GM23338 (cell line): ENCODE measurements at regions not wholly inside any gene's neighbourhood (a gene's known extent, or its start where the extent isn't known, plus 50 kb on each side); places are given as distances from the start of the nearest gene placed in this dataset.

ENCODE experiments used
- ATAC-seq: fragments of 200-7000 bp; cut with Tn5 transposase; 3 replicates; pipeline ENCODE4 v1.9.1; 2020
- DNase-seq: peaks from one replicate; pipeline ENCODE4 v3.0.0-alpha.2; 2015; ENCODE audit warnings: low spot score
- H2AFZ ChIP-seq: fragments of 200-600 bp; sonication (generic); 2 replicates; pipeline ENCODE4 v1.8.0; 2016; ENCODE audit warnings: antibody characterized with exemption, mild to moderate bottlenecking, moderate library complexity
- H3F3A ChIP-seq: fragments of 200-600 bp; sonication (generic); replicated peaks from 2 replicates; pipeline ENCODE4 v1.8.0; 2017; ENCODE audit warnings: antibody characterized with exemption, mixed run types, low read depth
- H3K27ac ChIP-seq: fragments of 200-600 bp; sonication (generic); 2 replicates; pipeline ENCODE4 v1.6.1; 2016; ENCODE audit warnings: low read depth
- H3K27me3 ChIP-seq: fragments of 200-600 bp; sonication (generic); 2 replicates; pipeline ENCODE4 v1.8.0; 2016; ENCODE audit warnings: mild to moderate bottlenecking, mixed run types, moderate library complexity; ENCODE audit not compliant: insufficient read depth
- H3K36me3 ChIP-seq: fragments of 200-600 bp; sonication (generic); 2 replicates; pipeline ENCODE4 v1.8.0; 2016; ENCODE audit warnings: mild to moderate bottlenecking; ENCODE audit not compliant: insufficient read depth
- H3K4me1 ChIP-seq: fragments of 200-600 bp; sonication (generic); 2 replicates; pipeline ENCODE4 v1.8.0; 2016; ENCODE audit warnings: mild to moderate bottlenecking, moderate library complexity; ENCODE audit not compliant: insufficient read depth
- H3K4me2 ChIP-seq: fragments of 200-600 bp; sonication (generic); 2 replicates; pipeline ENCODE4 v1.7.1; 2017; ENCODE audit warnings: mixed run types
- H3K4me3 ChIP-seq: fragments of 200-600 bp; sonication (generic); 2 replicates; pipeline ENCODE4 v1.6.1; 2016; ENCODE audit warnings: mixed run types
- H3K79me2 ChIP-seq: fragments of 200-600 bp; sonication (generic); replicated peaks from 2 replicates; pipeline ENCODE4 v1.8.0; 2017; ENCODE audit warnings: mild to moderate bottlenecking; ENCODE audit not compliant: insufficient read depth
- H3K9me2 ChIP-seq: fragments of 200-600 bp; sonication (generic); 2 replicates; pipeline ENCODE4 v1.8.0; 2017; ENCODE audit not compliant: insufficient read depth
- H4K20me1 ChIP-seq: fragments of 200-600 bp; sonication (generic); replicated peaks from 2 replicates; pipeline ENCODE4 v1.8.0; 2017; ENCODE audit warnings: mild to moderate bottlenecking; ENCODE audit not compliant: insufficient read depth
- H3K27ac Mint-ChIP-seq: 2 replicates; pipeline ENCODE4 v1.8.0; 2020; ENCODE audit warnings: inconsistent platforms, mild to moderate bottlenecking, moderate library complexity, mixed read lengths
- H3K27me3 Mint-ChIP-seq: 3 replicates; pipeline ENCODE4 v1.8.0; 2022; ENCODE audit warnings: low read depth, mild to moderate bottlenecking, moderate library complexity, mixed read lengths, inconsistent platforms; ENCODE audit not compliant: insufficient read depth, poor library complexity
- H3K36me3 Mint-ChIP-seq: 3 replicates; pipeline ENCODE4 v1.8.0; 2021; ENCODE audit warnings: low read depth, mild to moderate bottlenecking, inconsistent platforms, moderate library complexity, mixed read lengths
- H3K4me1 Mint-ChIP-seq: 3 replicates; pipeline ENCODE4 v1.8.0; 2020; ENCODE audit warnings: mild to moderate bottlenecking, inconsistent platforms, mixed read lengths
- H3K4me3 Mint-ChIP-seq: 3 replicates; pipeline ENCODE4 v1.8.0; 2021; ENCODE audit warnings: moderate library complexity, mild to moderate bottlenecking, inconsistent platforms, mixed read lengths
- H3K9me3 Mint-ChIP-seq: 3 replicates; pipeline ENCODE4 v1.8.0; 2020; ENCODE audit warnings: moderate library complexity, mild to moderate bottlenecking, inconsistent platforms, mixed read lengths
- CREB1 ChIP-seq: fragments of 250-450 bp; sonication (Bioruptor Pico); IDR thresholded peaks from 2 replicates; pipeline ENCODE4 v1.5.0; 2020; ENCODE audit warnings: low read depth, mild to moderate bottlenecking, moderate library complexity
- EZH2 ChIP-seq: fragments of 200-600 bp; sonication (generic); IDR thresholded peaks from one replicate; pipeline ENCODE4 v1.8.0; 2017; ENCODE audit warnings: antibody characterized with exemption, mild to moderate bottlenecking, low read depth; ENCODE audit not compliant: unreplicated experiment
- EZH2phosphoT487 ChIP-seq: fragments of 200-600 bp; sonication (generic); IDR thresholded peaks from one replicate; pipeline ENCODE4 v1.8.1; 2018; ENCODE audit warnings: antibody characterized with exemption; ENCODE audit not compliant: unreplicated experiment
- JUNB ChIP-seq: IDR thresholded peaks from one replicate; pipeline ENCODE4 v1.6.1; 2016; ENCODE audit warnings: antibody characterized with exemption; ENCODE audit not compliant: unreplicated experiment
- NANOG ChIP-seq: IDR thresholded peaks from 2 replicates; pipeline ENCODE4 v1.6.1; 2016; ENCODE audit warnings: antibody characterized with exemption, borderline replicate concordance
- POLR2AphosphoS5 ChIP-seq: IDR thresholded peaks from 2 replicates; pipeline ENCODE4 v1.6.1; 2016; ENCODE audit warnings: antibody characterized with exemption, low read depth
- STAT1 ChIP-seq: IDR thresholded peaks from one replicate; pipeline ENCODE4 v1.6.1; 2016; ENCODE audit warnings: antibody characterized with exemption; ENCODE audit not compliant: unreplicated experiment
- ZNF114 ChIP-seq: fragments of 250-450 bp; sonication (Bioruptor Pico); IDR thresholded peaks from 2 replicates; pipeline ENCODE4 v1.5.0; 2020; ENCODE audit warnings: mild to moderate bottlenecking, moderate library complexity
- ZNF331 ChIP-seq: fragments of 250-450 bp; sonication (Bioruptor Pico); IDR thresholded peaks from 2 replicates; pipeline ENCODE4 v1.5.0; 2020; ENCODE audit warnings: low read depth, mild to moderate bottlenecking, moderate library complexity
- TF ChIP-seq, protein P1 (sequence below): IDR thresholded peaks from one replicate; pipeline ENCODE4 v1.6.1; 2018; ENCODE audit warnings: antibody characterized with exemption; ENCODE audit not compliant: unreplicated experiment
- TF ChIP-seq, protein P2 (sequence below), 2 experiments: fragments of 200-600 bp in 1 of 2; sonication (generic) in 1 of 2; conservative IDR thresholded peaks; 2 replicates each; pipeline versions ENCODE4 v1.5.1 to v1.6.1; 2016 to 2017; ENCODE audit warnings: antibody characterized with exemption in 2 of 2, low read depth in 2 of 2, mild to moderate bottlenecking in 2 of 2, moderate library complexity in 1 of 2
- TF ChIP-seq, protein P3 (sequence below): IDR thresholded peaks from 2 replicates; pipeline ENCODE4 v1.6.1; 2016; ENCODE audit warnings: antibody characterized with exemption
- TF ChIP-seq, protein P4 (sequence below): fragments of 250-450 bp; sonication (Bioruptor Pico); IDR thresholded peaks from 2 replicates; pipeline ENCODE4 v1.5.0; 2020; ENCODE audit warnings: mild to moderate bottlenecking, moderate library complexity

DNA sequence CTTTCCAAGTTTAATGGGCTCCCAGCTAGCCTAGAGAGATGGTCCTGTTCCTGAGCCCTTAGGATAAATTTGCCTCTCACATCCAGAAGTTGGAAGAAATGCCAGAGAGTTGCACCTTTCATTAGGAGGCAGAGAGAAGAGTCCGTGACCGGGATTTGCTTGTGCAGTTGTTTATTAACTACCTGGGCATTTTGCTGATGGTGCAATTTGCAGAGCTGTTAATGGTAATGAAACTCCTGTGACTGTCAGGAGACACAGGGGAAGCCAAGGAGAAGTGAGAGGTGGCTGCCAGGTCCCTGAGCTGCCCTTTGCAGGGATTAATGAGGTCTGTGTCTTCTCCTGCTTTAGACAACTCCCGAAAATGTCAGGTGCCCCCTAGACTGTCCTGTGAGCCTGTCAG, 69.1 kb upstream of the B3GAT1 start:
- no peak overlapping the region for H2AFZ ChIP-seq
- no peak for ATAC-seq
- H3K27me3 ChIP-seq = no peaks in the 10 kb centered on the region
- no peak for TF ChIP-seq ZNF114
- TF ChIP-seq, protein P1, sequence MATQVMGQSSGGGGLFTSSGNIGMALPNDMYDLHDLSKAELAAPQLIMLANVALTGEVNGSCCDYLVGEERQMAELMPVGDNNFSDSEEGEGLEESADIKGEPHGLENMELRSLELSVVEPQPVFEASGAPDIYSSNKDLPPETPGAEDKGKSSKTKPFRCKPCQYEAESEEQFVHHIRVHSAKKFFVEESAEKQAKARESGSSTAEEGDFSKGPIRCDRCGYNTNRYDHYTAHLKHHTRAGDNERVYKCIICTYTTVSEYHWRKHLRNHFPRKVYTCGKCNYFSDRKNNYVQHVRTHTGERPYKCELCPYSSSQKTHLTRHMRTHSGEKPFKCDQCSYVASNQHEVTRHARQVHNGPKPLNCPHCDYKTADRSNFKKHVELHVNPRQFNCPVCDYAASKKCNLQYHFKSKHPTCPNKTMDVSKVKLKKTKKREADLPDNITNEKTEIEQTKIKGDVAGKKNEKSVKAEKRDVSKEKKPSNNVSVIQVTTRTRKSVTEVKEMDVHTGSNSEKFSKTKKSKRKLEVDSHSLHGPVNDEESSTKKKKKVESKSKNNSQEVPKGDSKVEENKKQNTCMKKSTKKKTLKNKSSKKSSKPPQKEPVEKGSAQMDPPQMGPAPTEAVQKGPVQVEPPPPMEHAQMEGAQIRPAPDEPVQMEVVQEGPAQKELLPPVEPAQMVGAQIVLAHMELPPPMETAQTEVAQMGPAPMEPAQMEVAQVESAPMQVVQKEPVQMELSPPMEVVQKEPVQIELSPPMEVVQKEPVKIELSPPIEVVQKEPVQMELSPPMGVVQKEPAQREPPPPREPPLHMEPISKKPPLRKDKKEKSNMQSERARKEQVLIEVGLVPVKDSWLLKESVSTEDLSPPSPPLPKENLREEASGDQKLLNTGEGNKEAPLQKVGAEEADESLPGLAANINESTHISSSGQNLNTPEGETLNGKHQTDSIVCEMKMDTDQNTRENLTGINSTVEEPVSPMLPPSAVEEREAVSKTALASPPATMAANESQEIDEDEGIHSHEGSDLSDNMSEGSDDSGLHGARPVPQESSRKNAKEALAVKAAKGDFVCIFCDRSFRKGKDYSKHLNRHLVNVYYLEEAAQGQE = no peak
- no peak for TF ChIP-seq EZH2
- no peak for TF ChIP-seq POLR2AphosphoS5
- TF ChIP-seq, protein P2, sequence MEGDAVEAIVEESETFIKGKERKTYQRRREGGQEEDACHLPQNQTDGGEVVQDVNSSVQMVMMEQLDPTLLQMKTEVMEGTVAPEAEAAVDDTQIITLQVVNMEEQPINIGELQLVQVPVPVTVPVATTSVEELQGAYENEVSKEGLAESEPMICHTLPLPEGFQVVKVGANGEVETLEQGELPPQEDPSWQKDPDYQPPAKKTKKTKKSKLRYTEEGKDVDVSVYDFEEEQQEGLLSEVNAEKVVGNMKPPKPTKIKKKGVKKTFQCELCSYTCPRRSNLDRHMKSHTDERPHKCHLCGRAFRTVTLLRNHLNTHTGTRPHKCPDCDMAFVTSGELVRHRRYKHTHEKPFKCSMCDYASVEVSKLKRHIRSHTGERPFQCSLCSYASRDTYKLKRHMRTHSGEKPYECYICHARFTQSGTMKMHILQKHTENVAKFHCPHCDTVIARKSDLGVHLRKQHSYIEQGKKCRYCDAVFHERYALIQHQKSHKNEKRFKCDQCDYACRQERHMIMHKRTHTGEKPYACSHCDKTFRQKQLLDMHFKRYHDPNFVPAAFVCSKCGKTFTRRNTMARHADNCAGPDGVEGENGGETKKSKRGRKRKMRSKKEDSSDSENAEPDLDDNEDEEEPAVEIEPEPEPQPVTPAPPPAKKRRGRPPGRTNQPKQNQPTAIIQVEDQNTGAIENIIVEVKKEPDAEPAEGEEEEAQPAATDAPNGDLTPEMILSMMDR (conservative IDR thresholded peaks at IDR 0.05; ENCODE audit: low read depth in 2 of 2) = no peak
- no peak for TF ChIP-seq JUNB
- no peak for TF ChIP-seq CREB1 (CRISPR knock-in tag)
- TF ChIP-seq, protein P3, sequence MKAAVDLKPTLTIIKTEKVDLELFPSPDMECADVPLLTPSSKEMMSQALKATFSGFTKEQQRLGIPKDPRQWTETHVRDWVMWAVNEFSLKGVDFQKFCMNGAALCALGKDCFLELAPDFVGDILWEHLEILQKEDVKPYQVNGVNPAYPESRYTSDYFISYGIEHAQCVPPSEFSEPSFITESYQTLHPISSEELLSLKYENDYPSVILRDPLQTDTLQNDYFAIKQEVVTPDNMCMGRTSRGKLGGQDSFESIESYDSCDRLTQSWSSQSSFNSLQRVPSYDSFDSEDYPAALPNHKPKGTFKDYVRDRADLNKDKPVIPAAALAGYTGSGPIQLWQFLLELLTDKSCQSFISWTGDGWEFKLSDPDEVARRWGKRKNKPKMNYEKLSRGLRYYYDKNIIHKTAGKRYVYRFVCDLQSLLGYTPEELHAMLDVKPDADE = no peak
- TF ChIP-seq ZNF331 (CRISPR knock-in tag) = no peak
- TF ChIP-seq EZH2phosphoT487 = no peak
- TF ChIP-seq STAT1 = no peak
- TF ChIP-seq NANOG = no peak
- TF ChIP-seq, protein P4, sequence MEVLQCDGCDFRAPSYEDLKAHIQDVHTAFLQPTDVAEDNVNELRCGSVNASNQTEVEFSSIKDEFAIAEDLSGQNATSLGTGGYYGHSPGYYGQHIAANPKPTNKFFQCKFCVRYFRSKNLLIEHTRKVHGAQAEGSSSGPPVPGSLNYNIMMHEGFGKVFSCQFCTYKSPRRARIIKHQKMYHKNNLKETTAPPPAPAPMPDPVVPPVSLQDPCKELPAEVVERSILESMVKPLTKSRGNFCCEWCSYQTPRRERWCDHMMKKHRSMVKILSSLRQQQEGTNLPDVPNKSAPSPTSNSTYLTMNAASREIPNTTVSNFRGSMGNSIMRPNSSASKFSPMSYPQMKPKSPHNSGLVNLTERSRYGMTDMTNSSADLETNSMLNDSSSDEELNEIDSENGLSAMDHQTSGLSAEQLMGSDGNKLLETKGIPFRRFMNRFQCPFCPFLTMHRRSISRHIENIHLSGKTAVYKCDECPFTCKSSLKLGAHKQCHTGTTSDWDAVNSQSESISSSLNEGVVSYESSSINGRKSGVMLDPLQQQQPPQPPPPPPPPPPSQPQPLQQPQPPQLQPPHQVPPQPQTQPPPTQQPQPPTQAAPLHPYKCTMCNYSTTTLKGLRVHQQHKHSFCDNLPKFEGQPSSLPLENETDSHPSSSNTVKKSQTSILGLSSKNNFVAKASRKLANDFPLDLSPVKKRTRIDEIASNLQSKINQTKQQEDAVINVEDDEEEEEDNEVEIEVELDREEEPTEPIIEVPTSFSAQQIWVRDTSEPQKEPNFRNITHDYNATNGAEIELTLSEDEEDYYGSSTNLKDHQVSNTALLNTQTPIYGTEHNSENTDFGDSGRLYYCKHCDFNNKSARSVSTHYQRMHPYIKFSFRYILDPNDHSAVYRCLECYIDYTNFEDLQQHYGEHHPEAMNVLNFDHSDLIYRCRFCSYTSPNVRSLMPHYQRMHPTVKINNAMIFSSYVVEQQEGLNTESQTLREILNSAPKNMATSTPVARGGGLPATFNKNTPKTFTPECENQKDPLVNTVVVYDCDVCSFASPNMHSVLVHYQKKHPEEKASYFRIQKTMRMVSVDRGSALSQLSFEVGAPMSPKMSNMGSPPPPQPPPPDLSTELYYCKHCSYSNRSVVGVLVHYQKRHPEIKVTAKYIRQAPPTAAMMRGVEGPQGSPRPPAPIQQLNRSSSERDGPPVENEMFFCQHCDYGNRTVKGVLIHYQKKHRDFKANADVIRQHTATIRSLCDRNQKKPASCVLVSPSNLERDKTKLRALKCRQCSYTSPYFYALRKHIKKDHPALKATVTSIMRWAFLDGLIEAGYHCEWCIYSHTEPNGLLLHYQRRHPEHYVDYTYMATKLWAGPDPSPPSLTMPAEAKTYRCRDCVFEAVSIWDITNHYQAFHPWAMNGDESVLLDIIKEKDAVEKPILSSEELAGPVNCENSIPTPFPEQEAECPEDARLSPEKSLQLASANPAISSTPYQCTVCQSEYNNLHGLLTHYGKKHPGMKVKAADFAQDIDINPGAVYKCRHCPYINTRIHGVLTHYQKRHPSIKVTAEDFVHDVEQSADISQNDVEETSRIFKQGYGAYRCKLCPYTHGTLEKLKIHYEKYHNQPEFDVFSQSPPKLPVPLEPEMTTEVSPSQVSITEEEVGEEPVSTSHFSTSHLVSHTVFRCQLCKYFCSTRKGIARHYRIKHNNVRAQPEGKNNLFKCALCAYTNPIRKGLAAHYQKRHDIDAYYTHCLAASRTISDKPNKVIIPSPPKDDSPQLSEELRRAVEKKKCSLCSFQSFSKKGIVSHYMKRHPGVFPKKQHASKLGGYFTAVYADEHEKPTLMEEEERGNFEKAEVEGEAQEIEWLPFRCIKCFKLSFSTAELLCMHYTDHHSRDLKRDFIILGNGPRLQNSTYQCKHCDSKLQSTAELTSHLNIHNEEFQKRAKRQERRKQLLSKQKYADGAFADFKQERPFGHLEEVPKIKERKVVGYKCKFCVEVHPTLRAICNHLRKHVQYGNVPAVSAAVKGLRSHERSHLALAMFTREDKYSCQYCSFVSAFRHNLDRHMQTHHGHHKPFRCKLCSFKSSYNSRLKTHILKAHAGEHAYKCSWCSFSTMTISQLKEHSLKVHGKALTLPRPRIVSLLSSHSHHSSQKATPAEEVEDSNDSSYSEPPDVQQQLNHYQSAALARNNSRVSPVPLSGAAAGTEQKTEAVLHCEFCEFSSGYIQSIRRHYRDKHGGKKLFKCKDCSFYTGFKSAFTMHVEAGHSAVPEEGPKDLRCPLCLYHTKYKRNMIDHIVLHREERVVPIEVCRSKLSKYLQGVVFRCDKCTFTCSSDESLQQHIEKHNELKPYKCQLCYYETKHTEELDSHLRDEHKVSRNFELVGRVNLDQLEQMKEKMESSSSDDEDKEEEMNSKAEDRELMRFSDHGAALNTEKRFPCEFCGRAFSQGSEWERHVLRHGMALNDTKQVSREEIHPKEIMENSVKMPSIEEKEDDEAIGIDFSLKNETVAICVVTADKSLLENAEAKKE (CRISPR knock-in tag) = no peak
- no peak for DNase-seq
- no peak overlapping the region for H3K27ac ChIP-seq
- peaks cover 20% of the 10 kb centered on the region for H3K4me1 ChIP-seq
- H3K27ac Mint-ChIP-seq = no peak overlapping the region
- peaks cover 33% of the 10 kb centered on the region for H3K4me1 Mint-ChIP-seq
- H3K4me3 Mint-ChIP-seq = no peak overlapping the region
- H3K9me3 Mint-ChIP-seq = no peaks in the 10 kb centered on the region
- H3K36me3 Mint-ChIP-seq = no peaks in the 10 kb centered on the region
- H3K9me2 ChIP-seq = no peaks in the 10 kb centered on the region
- H3K79me2 ChIP-seq = no peaks in the 10 kb centered on the region
- peaks cover 11% of the 10 kb centered on the region for H3K27me3 Mint-ChIP-seq
- H3K4me3 ChIP-seq = no peak overlapping the region
- no peaks in the 10 kb centered on the region for H3F3A ChIP-seq
- no peak overlapping the region for H3K4me2 ChIP-seq
- no peaks in the 10 kb centered on the region for H3K36me3 ChIP-seq
- H4K20me1 ChIP-seq = no peaks in the 10 kb centered on the region
